PC-9 (cell line): ENCODE measurements at regions not wholly inside any gene's neighbourhood (a gene's known extent, or its start where the extent isn't known, plus 50 kb on each side); places are given as distances from the start of the nearest gene placed in this dataset.

Experiments
- BruUV-seq: library from RNA; stranded (reverse); fragments of 400-500 nt; replicated peaks from 2 replicates; lab custom pipeline; 2021; lab: Mats Ljungman, UMichigan
- CTCF ChIA-PET: fragments of 300-600 bp; sonication (Branson Sonifier 250); formaldehyde crosslinking; loops from one replicate; lab custom pipeline; 2022; ENCODE audit warnings: antibody characterized with exemption; lab: Charles Lee
- POLR2A ChIA-PET: fragments of 300-600 bp; sonication (Branson Sonifier 250); formaldehyde crosslinking; loops from one replicate; lab custom pipeline; 2022; ENCODE audit warnings: antibody characterized with exemption; ENCODE audit not compliant: unreplicated experiment; lab: Charles Lee
- DNase-seq, 2 experiments: peaks; one replicate each; pipeline versions ENCODE4 v3.0.0 to v3.0.0-alpha.2; 2015 to 2022; ENCODE audit warnings: mixed read lengths in 1 of 2
- H2AFZ ChIP-seq: fragments of 200-600 bp; sonication (generic); 2 replicates; pipeline ENCODE4 v1.8.1; 2017; ENCODE audit warnings: antibody characterized with exemption
- H3F3A ChIP-seq: fragments of 200-600 bp; sonication (generic); 2 replicates; pipeline ENCODE4 v1.8.1; 2017; ENCODE audit warnings: antibody characterized with exemption, mild to moderate bottlenecking, low read depth; ENCODE audit not compliant: insufficient read depth
- H3K27ac ChIP-seq: fragments of 200-600 bp; sonication (generic); 2 replicates; pipeline ENCODE4 v1.6.1; 2016; ENCODE audit warnings: mixed run types
- H3K27me3 ChIP-seq: fragments of 200-600 bp; sonication (generic); 2 replicates; pipeline ENCODE4 v1.6.1; 2016; ENCODE audit warnings: low read depth, mixed run types; ENCODE audit not compliant: insufficient read depth
- H3K36me3 ChIP-seq: fragments of 200-600 bp; sonication (generic); 2 replicates; pipeline ENCODE4 v1.6.1; 2016; ENCODE audit warnings: low read depth, mixed run types
- H3K4me1 ChIP-seq: fragments of 200-600 bp; sonication (generic); replicated peaks from 2 replicates; pipeline ENCODE4 v1.6.1; 2016; ENCODE audit warnings: mixed run types; ENCODE audit not compliant: insufficient read depth
- H3K4me2 ChIP-seq: fragments of 200-600 bp; sonication (generic); 2 replicates; pipeline ENCODE4 v1.6.1; 2017; ENCODE audit warnings: mixed run types
- H3K4me3 ChIP-seq: fragments of 200-600 bp; sonication (generic); 2 replicates; pipeline ENCODE4 v1.6.1; 2016; ENCODE audit warnings: mixed run types
- H3K79me2 ChIP-seq: fragments of 200-600 bp; sonication (generic); 2 replicates; pipeline ENCODE4 v1.6.1; 2017; ENCODE audit warnings: low read depth, mixed run types
- H3K9me2 ChIP-seq: fragments of 200-600 bp; sonication (generic); 2 replicates; pipeline ENCODE4 v1.8.1; 2017; ENCODE audit warnings: mild to moderate bottlenecking; ENCODE audit not compliant: insufficient read depth
- H3K9me3 ChIP-seq: fragments of 200-600 bp; sonication (generic); 2 replicates; pipeline ENCODE4 v1.8.1; 2016; ENCODE audit warnings: low read depth; ENCODE audit not compliant: insufficient read depth
- H4K20me1 ChIP-seq: fragments of 200-600 bp; sonication (generic); 2 replicates; pipeline ENCODE4 v1.8.1; 2017; ENCODE audit not compliant: insufficient read depth
- EZH2 ChIP-seq: fragments of 200-600 bp; sonication (generic); IDR thresholded peaks from 2 replicates; pipeline ENCODE4 v1.8.0; 2017; ENCODE audit warnings: antibody characterized with exemption, low read depth
- intact Hi-C: fragments of 100-400 bp; cut with micrococcal nuclease; formaldehyde crosslinking; loops from one replicate; pipeline ENCODE4 v1.10.0; 2022; ENCODE audit not compliant: unreplicated experiment
- TF ChIP-seq, protein P1 (sequence below): fragments of 200-600 bp; sonication (generic); conservative IDR thresholded peaks from 2 replicates; pipeline ENCODE4 v1.6.1; 2017; ENCODE audit warnings: mixed run types, antibody characterized with exemption, mild to moderate bottlenecking, moderate library complexity

GRCh38 chr1:82924666-82925065 lies 1074.3 kb downstream of the TTLL7 start:
- TF ChIP-seq EZH2: no peak
- TF ChIP-seq, protein P1, sequence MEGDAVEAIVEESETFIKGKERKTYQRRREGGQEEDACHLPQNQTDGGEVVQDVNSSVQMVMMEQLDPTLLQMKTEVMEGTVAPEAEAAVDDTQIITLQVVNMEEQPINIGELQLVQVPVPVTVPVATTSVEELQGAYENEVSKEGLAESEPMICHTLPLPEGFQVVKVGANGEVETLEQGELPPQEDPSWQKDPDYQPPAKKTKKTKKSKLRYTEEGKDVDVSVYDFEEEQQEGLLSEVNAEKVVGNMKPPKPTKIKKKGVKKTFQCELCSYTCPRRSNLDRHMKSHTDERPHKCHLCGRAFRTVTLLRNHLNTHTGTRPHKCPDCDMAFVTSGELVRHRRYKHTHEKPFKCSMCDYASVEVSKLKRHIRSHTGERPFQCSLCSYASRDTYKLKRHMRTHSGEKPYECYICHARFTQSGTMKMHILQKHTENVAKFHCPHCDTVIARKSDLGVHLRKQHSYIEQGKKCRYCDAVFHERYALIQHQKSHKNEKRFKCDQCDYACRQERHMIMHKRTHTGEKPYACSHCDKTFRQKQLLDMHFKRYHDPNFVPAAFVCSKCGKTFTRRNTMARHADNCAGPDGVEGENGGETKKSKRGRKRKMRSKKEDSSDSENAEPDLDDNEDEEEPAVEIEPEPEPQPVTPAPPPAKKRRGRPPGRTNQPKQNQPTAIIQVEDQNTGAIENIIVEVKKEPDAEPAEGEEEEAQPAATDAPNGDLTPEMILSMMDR: no peak
- H3K4me2 ChIP-seq: no peak overlapping the region
- no TSS peak for BruUV-seq

GRCh38 chr1:82923931-82924330 lies 1075.0 kb downstream of the TTLL7 start:
- 0 out of 2 replicates have a peak, but pooled peaks cover 6% of the 10 kb centered on the region for H3F3A ChIP-seq
- CTCF ChIA-PET: no interaction called here
- no peak overlapping the region for H2AFZ ChIP-seq
- no peak overlapping the region for H3K27ac ChIP-seq
- no peaks in the 10 kb centered on the region for H3K9me2 ChIP-seq
- no peaks in the 10 kb centered on the region for H3K36me3 ChIP-seq
- no peak overlapping the region for H3K4me2 ChIP-seq
- BruUV-seq: no TSS peak
- no peak for DNase-seq
- H3K9me3 ChIP-seq: no peaks in the 10 kb centered on the region
- H3K79me2 ChIP-seq: no peaks in the 10 kb centered on the region
- TF ChIP-seq, protein P1: no peak
- no peak for TF ChIP-seq EZH2
- POLR2A ChIA-PET: no interaction called here
- no peak overlapping the region for H3K4me3 ChIP-seq
- H3K27me3 ChIP-seq: no peaks in the 10 kb centered on the region
- intact Hi-C loops: no loop called here
- H4K20me1 ChIP-seq: no peaks in the 10 kb centered on the region
- peaks cover 10% of the 10 kb centered on the region; the same call in 1 of the 2 replicates for H3K4me1 ChIP-seq

More at GRCh38 chr1:82924666-82925065, 1074.3 kb downstream of the TTLL7 start:
- Histone ChIP-seq H3K36me3 (no peaks in the 10 kb centered on the region), H3K9me3 (no peaks in the 10 kb centered on the region), H3K9me2 (no peaks in the 10 kb centered on the region), H4K20me1 (no peaks in the 10 kb centered on the region), H3K27me3 (no peaks in the 10 kb centered on the region), H3K79me2 (no peaks in the 10 kb centered on the region), H3F3A (0 out of 2 replicates have a peak, but pooled peaks cover 6% of the 10 kb centered on the region), H2AFZ (no peak overlapping the region), H3K4me3 (no peak overlapping the region), H3K27ac (no peak overlapping the region), H3K4me1 (peaks cover 9% of the 10 kb centered on the region; the same call in 1 of the 2 replicates)
- ChIA-PET CTCF (no interaction called here), POLR2A (no interaction called here)
- DNase-seq: no peak
- intact Hi-C loops: no loop called here

GRCh38 chr1:82921759-82922158 lies 1077.2 kb downstream of the TTLL7 start:
- intact Hi-C loops: no loop called here
- POLR2A ChIA-PET: no interaction called here
- H3K4me3 ChIP-seq: no peak overlapping the region

More at GRCh38 chr1:82921759-82922158, 1077.2 kb downstream of the TTLL7 start:
- H3K79me2 ChIP-seq: no peaks in the 10 kb centered on the region
- no peak overlapping the region for H2AFZ ChIP-seq
- H3F3A ChIP-seq: 0 out of 2 replicates have a peak, but pooled peaks cover 6% of the 10 kb centered on the region
- CTCF ChIA-PET: no interaction called here
- peaks cover 10% of the 10 kb centered on the region; the same call in 1 of the 2 replicates for H3K4me1 ChIP-seq
- no peaks in the 10 kb centered on the region for H3K9me2 ChIP-seq
- H3K27ac ChIP-seq: no peak overlapping the region
- H3K36me3 ChIP-seq: no peaks in the 10 kb centered on the region
- H4K20me1 ChIP-seq: no peaks in the 10 kb centered on the region
- H3K9me3 ChIP-seq: no peaks in the 10 kb centered on the region
- TF ChIP-seq EZH2: no peak
- TF ChIP-seq, protein P1: no peak
- DNase-seq: no peak
- BruUV-seq: no TSS peak
- no peaks in the 10 kb centered on the region for H3K27me3 ChIP-seq
- H3K4me2 ChIP-seq: no peak overlapping the region
